ENCODE measurements at regions not wholly inside any gene's neighbourhood (a gene's known extent, or its start where the extent isn't known, plus 50 kb on each side); places are given as distances from the start of the nearest gene placed in this dataset.

- TF ChIP-seq ISL1 (CRISPR knock-in tag; IDR thresholded peaks at IDR 0.05) (no peak), PPARA (CRISPR knock-in tag; IDR thresholded peaks at IDR 0.05; ENCODE audit: borderline replicate concordance) (no peak), PATZ1 (CRISPR knock-in tag; IDR thresholded peaks at IDR 0.05; ENCODE audit: borderline replicate concordance) (no peak), BACH2 (CRISPR knock-in tag; IDR thresholded peaks at IDR 0.05; ENCODE audit: borderline replicate concordance) (no peak), ZNF8 (CRISPR knock-in tag; IDR thresholded peaks at IDR 0.05) (no peak), ZNF565 (CRISPR knock-in tag; conservative IDR thresholded peaks at IDR 0.05; ENCODE audit: low read depth) (no peak), TCF4 (CRISPR knock-in tag; IDR thresholded peaks at IDR 0.05; ENCODE audit: borderline replicate concordance) (no peak), RARB (CRISPR knock-in tag; IDR thresholded peaks at IDR 0.05) (no peak), SNAI2 (CRISPR knock-in tag; IDR thresholded peaks at IDR 0.05) (no peak), ZC3H10 (CRISPR knock-in tag; IDR thresholded peaks at IDR 0.05) (no peak), ARNTL (CRISPR knock-in tag; IDR thresholded peaks at IDR 0.05; ENCODE audit: borderline replicate concordance, low read depth) (no peak), POU6F1 (CRISPR knock-in tag; IDR thresholded peaks at IDR 0.05; ENCODE audit: borderline replicate concordance, low read depth) (no peak), ZFP3 (CRISPR knock-in tag; IDR thresholded peaks at IDR 0.05) (no peak), GLIS3 (CRISPR knock-in tag; IDR thresholded peaks at IDR 0.05) (no peak), CREB5 (CRISPR knock-in tag; IDR thresholded peaks at IDR 0.05; ENCODE audit: low read depth) (no peak), ZNF70 (CRISPR knock-in tag; IDR thresholded peaks at IDR 0.05) (no peak), ESRRG (CRISPR knock-in tag; IDR thresholded peaks at IDR 0.05) (no peak), TSHZ2 (CRISPR knock-in tag; IDR thresholded peaks at IDR 0.05) (no peak)
- peak; percentile 89 for ATAC-seq
Measured at GRCh38 chr5:133868946-133869518, 99.4 kb downstream of the C5orf15 start.

- ATAC-seq = no peak
- no peak for TF ChIP-seq ZNF70 (CRISPR knock-in tag; IDR thresholded peaks at IDR 0.05)
- TF ChIP-seq SNAI2 (CRISPR knock-in tag; IDR thresholded peaks at IDR 0.05) = no peak
- no peak for TF ChIP-seq POU6F1 (CRISPR knock-in tag; IDR thresholded peaks at IDR 0.05; ENCODE audit: borderline replicate concordance, low read depth)
- TF ChIP-seq BACH2 (CRISPR knock-in tag; IDR thresholded peaks at IDR 0.05; ENCODE audit: borderline replicate concordance) = no peak
- no peak for TF ChIP-seq CSRNP3 (CRISPR knock-in tag; IDR thresholded peaks at IDR 0.05)
Measured at GRCh38 chr5:133867851-133868545, 100.4 kb downstream of the C5orf15 start.
